ENCODE measurements at regions not wholly inside any gene's neighbourhood (a gene's known extent, or its start where the extent isn't known, plus 50 kb on each side); places are given as distances from the start of the nearest gene placed in this dataset.
"Not testable (repeated sequence)": the region's sequence is repeated elsewhere in the genome, so short reads cannot be mapped to it uniquely, and the experiment has no call there.

DNA sequence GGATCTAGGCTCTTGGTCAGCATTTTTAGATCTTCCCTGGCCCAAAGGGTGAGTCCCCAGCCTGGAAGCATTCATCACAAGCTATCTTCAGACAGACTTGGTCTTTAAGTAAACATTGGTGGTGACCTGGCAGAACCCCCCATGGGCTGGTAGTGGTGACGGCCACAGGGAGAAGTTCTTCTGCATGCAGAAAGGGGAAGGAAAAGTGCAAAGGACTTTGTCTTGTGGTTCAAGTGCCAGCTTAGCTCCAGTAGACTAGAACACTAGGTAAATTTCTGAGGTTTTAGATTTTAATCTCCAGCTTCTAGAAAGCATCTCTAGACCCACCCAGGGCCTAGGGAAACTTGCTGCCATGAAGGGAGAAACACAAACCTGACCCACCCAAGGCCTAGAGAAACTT, 584.0 kb downstream of the CHSY3 start:
- no peak for DNase-seq (ENCODE audit: low read depth in 2 of 2)

DNA sequence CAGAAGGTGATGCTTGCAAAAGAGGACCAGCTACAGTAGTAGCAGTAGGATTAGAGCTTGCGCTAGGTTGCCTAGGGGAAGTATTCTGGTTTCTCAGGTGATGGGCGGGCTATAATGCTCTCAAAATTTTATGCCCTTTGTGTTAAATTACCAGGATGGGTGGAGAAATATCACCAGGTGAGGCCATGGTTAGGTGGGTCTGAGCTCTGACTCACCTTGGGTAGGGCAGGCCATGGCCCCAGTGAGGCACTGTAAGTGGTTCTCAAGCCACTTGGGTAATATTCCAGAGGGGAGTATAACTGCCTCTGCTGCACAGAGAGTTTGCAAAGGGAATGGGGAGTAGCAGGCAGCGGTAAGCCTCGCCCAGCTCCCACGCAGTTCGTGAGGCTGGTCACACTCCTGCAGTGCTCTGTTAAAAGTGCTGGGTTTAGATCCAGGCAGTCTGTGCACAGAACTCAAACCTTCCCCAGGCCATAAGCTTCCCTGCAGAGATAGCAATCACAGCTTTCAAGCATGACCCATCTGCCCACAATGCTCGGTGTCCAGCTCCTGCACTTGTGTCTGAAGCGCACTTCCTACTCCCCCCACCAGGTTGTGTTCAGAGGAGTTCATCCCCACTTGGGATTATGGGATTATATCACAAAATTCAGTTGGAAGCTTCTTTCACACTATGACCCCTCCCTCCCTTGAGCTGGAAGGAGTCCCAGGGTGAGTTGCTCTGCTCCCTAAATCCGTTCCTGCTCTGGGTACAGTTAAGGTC, 575.0 kb downstream of the CHSY3 start:
- no peak for DNase-seq (ENCODE audit: low read depth in 2 of 2)

GRCh38 chr5:130476325-130476724, 572.1 kb downstream of the CHSY3 start:
- DNase-seq (ENCODE audit: low read depth in 2 of 2) = no peak

DNA sequence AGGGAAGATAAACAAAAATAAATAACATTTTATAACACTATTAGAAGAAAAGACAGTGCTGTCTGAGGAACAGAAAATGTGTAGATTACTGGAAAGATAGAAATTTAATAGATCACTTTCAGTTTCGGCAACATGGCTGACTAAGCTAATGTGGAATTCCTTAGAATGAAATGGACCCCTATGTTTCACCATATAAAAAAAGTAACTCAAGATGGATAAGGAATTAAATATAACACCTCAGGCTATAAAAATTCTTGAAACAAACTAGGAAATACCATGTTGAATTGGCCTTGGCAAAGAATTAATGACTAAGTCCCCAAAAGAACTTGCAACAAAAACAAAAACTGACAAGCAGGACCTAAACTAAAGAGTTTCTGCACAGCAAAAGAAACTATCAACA, 558.3 kb downstream of the CHSY3 start:
- DNase-seq (ENCODE audit: low read depth in 2 of 2) = no peak

- no peak for DNase-seq (ENCODE audit: low read depth in 2 of 2)
These were observed 550.9 kb downstream of the CHSY3 start for GRCh38 chr5:130455175-130455574.

DNA sequence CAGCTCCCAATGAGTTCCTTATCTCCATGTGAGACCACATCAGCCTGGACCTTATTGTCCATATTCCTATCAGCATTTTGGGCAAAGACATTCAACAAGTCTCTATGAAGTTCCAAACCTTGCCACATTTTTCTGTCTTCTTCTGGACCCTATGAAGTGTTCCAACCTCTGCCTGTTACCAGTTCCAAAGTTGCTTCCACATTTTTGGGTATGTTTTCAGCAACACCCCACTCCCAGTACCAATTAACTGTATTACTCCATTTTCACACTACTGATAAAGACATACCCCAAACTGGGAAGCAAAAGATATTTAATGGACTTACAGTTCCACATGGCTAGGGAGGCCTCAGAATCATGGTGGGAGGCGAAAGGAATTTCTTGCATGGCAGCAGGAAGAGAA, 548.5 kb downstream of the CHSY3 start:
- no peak for DNase-seq (ENCODE audit: low read depth in 2 of 2)

- no peak for DNase-seq (ENCODE audit: low read depth in 2 of 2)
These were observed 532.2 kb downstream of the CHSY3 start for GRCh38 chr5:130436430-130436829.

GRCh38 chr5:130427222-130427955, 523.1 kb downstream of the CHSY3 start:
- no peak for DNase-seq (ENCODE audit: low read depth in 2 of 2)

- no peak for DNase-seq (ENCODE audit: low read depth in 2 of 2)
These were observed 521.2 kb downstream of the CHSY3 start for GRCh38 chr5:130425424-130425823.

GRCh38 chr5:130424341-130424740, 520.1 kb downstream of the CHSY3 start:
- no peak for DNase-seq (ENCODE audit: low read depth in 2 of 2)

DNA sequence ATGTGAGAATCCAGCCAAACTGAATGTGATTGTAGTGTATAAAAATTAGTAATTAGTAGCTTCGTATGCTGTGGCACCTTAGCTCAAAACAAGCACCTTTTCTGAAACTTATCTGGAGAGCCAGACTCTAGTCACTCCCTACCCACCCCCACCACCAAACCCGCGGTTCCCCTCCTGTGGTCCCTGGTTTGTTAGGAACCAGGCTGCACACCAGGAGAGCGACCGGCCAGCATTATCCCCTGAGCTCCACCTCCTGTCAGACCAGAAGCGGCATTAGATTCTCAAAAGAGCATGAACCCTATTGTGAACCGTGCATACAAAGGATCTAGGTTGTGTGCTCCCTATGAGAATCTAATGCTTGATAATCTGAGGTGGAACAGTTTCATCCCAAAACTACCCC, 498.6 kb downstream of the CHSY3 start:
- no peak for DNase-seq (ENCODE audit: low read depth in 2 of 2)

- DNase-seq (ENCODE audit: low read depth in 2 of 2) = no peak
These were observed 495.8 kb downstream of the CHSY3 start for GRCh38 chr5:130400091-130400490.

- no peak for DNase-seq (ENCODE audit: low read depth in 2 of 2)
These were observed 494.6 kb downstream of the CHSY3 start for GRCh38 chr5:130398825-130399224.

DNA sequence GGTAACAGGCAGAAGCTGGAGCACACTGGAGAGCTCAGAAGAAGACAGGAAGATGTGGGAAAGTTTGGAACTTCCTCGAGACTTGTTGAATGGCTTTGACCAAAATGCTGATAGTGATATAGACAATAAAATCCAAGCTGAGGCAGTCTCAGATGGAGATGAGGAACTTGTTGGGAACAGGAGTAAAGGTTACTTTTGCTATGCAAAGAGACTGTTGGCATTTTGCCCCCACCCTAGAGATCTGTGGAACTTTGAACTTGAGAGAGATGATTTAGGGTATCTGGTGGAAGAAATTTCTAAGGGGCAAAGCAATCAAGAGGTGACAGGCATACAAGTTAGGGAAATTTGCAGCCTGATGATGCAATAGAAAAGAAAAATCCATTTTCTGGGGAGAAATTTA, 493.5 kb downstream of the CHSY3 start:
- not testable (repeated sequence) for DNase-seq (ENCODE audit: low read depth in 2 of 2)

DNA sequence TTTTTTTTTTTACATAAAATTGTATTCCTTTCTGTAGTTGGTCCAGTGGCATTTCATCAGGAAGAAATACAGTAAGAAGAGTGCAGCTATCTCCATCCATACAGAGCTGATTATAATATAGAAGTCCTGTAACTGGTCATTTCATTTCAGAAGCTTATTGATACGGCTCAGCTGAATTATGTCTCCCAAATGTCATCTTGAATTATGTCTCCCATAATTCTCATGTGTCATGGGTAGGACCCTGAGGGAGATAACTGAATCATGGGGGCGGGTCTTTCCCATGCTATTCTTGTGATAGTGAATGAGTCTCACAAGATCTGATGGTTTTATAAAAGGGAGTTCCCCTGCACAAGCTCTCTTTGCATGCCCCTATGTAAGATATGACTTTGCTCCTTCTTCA, 492.9 kb downstream of the CHSY3 start:
- DNase-seq (ENCODE audit: low read depth in 2 of 2) = no peak

DNA sequence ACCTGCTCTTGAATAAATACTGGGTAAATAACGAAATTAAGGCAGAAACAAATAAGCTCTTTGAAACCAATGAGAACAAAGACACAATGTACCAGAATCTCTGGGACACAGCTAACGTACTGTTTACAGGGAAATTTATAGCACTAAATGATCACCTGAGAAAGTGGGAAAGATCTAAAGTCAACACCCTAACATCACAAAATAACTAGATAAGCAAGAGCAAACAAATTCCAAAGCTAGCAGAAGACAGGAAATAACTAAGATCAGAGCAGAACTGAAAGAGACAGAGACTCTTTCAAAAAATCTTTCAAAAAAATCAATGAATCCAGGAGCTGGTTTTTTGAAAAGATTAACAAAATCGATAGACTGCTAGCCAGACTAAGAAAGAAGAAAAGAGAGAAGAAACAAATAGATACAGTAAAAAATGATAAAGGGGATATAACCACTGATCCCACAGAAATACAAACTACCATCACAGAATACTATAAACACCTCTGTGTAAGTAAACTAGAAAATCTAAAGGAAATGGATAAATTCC, 487.5 kb downstream of the CHSY3 start:
- DNase-seq (ENCODE audit: low read depth in 2 of 2) = not testable (repeated sequence)

DNA sequence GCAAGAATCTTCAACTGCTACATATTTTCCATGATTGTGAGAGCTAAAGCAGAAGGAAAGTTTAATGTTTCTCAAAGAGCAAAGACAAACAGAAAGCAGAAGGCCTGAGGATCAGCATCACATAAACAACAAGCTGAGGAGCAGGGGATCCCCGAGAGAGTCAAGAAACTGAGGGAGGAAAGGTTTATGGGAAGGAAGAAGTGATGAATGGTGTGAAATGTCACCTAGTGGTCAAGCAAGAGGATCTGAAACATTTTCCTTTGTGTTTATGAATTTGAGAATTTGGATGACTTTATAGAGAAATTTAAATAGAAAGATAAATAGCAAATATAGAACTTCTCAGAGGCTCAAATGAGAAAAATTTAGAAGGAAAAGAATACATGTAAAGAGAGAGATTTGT, 481.9 kb downstream of the CHSY3 start:
- DNase-seq (ENCODE audit: low read depth in 2 of 2) = no peak

- DNase-seq (ENCODE audit: low read depth in 2 of 2) = no peak
These were observed 481.4 kb downstream of the CHSY3 start for GRCh38 chr5:130385656-130386055.

GRCh38 chr5:130365956-130366355, 461.7 kb downstream of the CHSY3 start:
- no peak for DNase-seq (ENCODE audit: low read depth in 2 of 2)

- no peak for DNase-seq (ENCODE audit: low read depth in 2 of 2)
These were observed 445.9 kb downstream of the CHSY3 start for GRCh38 chr5:130350131-130350530.

- no peak for DNase-seq (ENCODE audit: low read depth in 2 of 2)
These were observed 433.1 kb downstream of the CHSY3 start for GRCh38 chr5:130337179-130337888.

- no peak for DNase-seq (ENCODE audit: low read depth in 2 of 2)
These were observed 430.9 kb downstream of the CHSY3 start for GRCh38 chr5:130335117-130335516.

Measured in activated CD8-positive, alpha-beta memory T cell treated with anti-CD3 and anti-CD28 coated beads for 4 hours (primary cell).